NT2/D1 (cell line): ENCODE measurements at regions not wholly inside any gene's neighbourhood (a gene's known extent, or its start where the extent isn't known, plus 50 kb on each side); places are given as distances from the start of the nearest gene placed in this dataset.

Experiments
- YY1 ChIP-seq: IDR thresholded peaks from 2 replicates; pipeline ENCODE4 v1.6.1; 2011; ENCODE audit not compliant: insufficient read length, insufficient read depth
- ZNF274 ChIP-seq: IDR thresholded peaks from 2 replicates; pipeline ENCODE4 v1.6.1; 2011; ENCODE audit warnings: mild to moderate bottlenecking, low read depth, low read length

- TF ChIP-seq ZNF274 (no peak), YY1 (no peak)
Observed at GRCh38 chr6:68031054-68031453, 604.0 kb upstream of the ADGRB3 start.
